Panc1 (cell line): ENCODE measurements at regions not wholly inside any gene's neighbourhood (a gene's known extent, or its start where the extent isn't known, plus 50 kb on each side); places are given as distances from the start of the nearest gene placed in this dataset.

Source experiments
- CTCF ChIP-seq: fragments of 450-650 bp; IDR thresholded peaks from 2 replicates; pipeline ENCODE4 v1.5.1; 2017; ENCODE audit warnings: mild to moderate bottlenecking
- SIN3A ChIP-seq: IDR thresholded peaks from 2 replicates; pipeline ENCODE4 v1.6.1; 2012; ENCODE audit warnings: low read depth, mild to moderate bottlenecking, low read length, moderate library complexity, borderline replicate concordance; ENCODE audit not compliant: insufficient read depth

GRCh38 chr5:74454263-74455030 is 186.1 kb downstream of the ENC1 start:
- TF ChIP-seq CTCF (no peak), SIN3A (no peak)
